AG09309 (cell line): ENCODE measurements at regions not wholly inside any gene's neighbourhood (a gene's known extent, or its start where the extent isn't known, plus 50 kb on each side); places are given as distances from the start of the nearest gene placed in this dataset.

ENCODE experiments used
- DNase-seq: peaks from one replicate; pipeline ENCODE4 v3.0.0-alpha.2; 2010; ENCODE audit warnings: low read depth
- H3K4me3 ChIP-seq: 2 replicates; pipeline ENCODE4 v1.5.1; 2011; ENCODE audit warnings: mild to moderate bottlenecking, low read depth, low read length, moderate library complexity; ENCODE audit not compliant: control insufficient read depth
- TF ChIP-seq, protein P1 (sequence below): IDR thresholded peaks from 2 replicates; pipeline ENCODE4 v1.5.1; 2011; ENCODE audit warnings: mild to moderate bottlenecking, low read depth, low read length, inconsistent platforms; ENCODE audit not compliant: insufficient read depth, control insufficient read depth; ENCODE audit errors: missing control alignments

DNA sequence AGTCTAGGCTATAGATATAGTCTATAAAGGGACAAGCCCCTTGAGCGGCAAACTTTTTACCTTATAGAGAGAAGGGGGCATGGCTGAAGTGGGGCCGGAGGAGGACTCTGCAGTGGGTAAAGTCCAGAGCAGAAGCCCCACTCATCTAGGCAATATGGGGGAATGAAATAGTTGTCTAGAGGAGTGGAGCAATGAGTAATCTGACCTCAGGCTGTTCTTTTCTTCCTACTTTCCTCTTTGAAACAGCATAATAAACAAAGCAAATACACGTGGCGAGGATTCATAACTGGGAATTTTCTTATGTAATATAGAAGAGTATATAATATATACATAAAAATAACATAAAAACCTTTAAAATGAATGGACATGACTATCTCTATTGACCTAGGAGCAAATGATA is 546.4 kb upstream of the ZNF385D start:
- TF ChIP-seq, protein P1, sequence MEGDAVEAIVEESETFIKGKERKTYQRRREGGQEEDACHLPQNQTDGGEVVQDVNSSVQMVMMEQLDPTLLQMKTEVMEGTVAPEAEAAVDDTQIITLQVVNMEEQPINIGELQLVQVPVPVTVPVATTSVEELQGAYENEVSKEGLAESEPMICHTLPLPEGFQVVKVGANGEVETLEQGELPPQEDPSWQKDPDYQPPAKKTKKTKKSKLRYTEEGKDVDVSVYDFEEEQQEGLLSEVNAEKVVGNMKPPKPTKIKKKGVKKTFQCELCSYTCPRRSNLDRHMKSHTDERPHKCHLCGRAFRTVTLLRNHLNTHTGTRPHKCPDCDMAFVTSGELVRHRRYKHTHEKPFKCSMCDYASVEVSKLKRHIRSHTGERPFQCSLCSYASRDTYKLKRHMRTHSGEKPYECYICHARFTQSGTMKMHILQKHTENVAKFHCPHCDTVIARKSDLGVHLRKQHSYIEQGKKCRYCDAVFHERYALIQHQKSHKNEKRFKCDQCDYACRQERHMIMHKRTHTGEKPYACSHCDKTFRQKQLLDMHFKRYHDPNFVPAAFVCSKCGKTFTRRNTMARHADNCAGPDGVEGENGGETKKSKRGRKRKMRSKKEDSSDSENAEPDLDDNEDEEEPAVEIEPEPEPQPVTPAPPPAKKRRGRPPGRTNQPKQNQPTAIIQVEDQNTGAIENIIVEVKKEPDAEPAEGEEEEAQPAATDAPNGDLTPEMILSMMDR, result no peak
- DNase-seq, result no peak
- H3K4me3 ChIP-seq, result no peak overlapping the region

DNA sequence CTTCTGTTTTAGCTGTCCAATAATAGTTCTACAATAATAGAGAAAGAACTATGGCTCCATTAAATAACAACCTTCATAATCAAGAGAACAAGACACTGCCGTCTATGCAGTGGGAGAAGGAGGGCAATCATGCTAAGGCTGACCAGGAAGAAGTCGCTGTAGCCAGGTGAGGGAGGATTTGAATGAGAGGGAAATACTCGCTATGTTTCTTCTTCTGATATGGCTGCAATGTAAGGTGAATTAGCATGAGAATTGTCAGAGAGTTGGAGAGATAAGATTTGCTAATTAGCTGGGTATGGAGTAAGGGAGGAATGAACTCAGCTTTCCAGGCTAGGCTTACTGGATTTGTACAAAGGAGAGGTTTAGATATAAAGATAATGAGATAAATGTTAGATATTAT is 555.4 kb upstream of the ZNF385D start:
- no peak overlapping the region for H3K4me3 ChIP-seq
- no peak for DNase-seq
- TF ChIP-seq, protein P1, result no peak

DNA sequence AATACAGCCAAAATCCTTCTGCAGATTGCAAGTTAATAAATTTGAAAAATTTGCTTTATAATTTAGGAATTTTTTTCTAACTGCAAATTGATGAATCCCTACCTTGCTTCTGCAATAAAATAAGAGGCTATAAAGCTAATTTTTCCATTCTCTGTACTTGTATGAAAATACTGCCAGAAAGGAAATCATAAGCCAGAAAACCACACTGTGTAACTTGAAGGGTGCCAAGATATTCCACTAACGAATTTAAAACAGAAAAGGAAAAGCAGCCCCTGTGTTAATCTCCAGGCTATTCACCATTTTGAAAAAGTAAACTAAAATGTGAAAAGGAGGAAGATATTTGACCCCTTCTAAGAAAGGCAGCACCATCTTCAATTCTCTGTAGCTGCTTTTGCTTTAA is 557.9 kb upstream of the ZNF385D start:
- no peak for DNase-seq
- TF ChIP-seq, protein P1, result no peak
- no peak overlapping the region for H3K4me3 ChIP-seq

DNA sequence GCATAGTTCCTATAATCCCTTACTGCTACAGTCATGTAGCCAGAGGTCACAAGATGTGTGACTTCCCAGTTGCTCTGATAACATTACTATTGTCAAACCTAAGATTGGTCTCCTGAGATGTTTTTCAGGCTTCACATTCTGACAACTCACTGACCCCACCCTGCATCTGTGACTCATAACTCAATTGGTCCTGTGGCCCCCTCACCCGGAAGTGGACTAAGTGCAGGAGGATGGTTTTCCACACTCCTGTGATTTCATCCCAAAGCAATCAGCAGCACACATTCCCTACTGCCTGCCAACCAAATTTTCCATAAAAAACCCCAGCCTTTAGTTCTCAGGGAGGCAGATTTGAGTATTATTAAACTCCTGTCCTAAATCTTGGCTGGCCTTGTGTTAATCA is 564.9 kb upstream of the ZNF385D start:
- TF ChIP-seq, protein P1, result no peak
- H3K4me3 ChIP-seq, result no peak overlapping the region
- DNase-seq, result no peak

DNA sequence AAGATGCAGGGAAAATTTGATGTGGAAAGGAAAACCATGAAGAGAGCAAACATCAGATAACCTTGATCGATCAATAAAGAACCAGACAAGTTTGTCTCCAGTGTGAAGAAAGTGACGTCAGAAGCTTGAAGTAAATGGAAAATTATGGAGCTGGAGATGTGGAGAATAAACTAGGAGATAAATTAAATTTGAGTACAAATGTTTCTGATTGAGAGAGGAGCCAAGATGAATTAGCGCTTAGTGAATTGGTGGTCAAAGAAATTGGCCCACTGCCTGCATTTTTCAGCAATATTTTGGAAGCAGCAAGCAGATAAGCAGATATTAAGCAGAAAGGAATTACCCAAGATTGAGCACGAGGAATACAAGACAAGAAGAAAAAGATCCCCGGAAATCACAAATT is 567.3 kb upstream of the ZNF385D start:
- no peak overlapping the region for H3K4me3 ChIP-seq
- DNase-seq, result no peak
- TF ChIP-seq, protein P1, result no peak

DNA sequence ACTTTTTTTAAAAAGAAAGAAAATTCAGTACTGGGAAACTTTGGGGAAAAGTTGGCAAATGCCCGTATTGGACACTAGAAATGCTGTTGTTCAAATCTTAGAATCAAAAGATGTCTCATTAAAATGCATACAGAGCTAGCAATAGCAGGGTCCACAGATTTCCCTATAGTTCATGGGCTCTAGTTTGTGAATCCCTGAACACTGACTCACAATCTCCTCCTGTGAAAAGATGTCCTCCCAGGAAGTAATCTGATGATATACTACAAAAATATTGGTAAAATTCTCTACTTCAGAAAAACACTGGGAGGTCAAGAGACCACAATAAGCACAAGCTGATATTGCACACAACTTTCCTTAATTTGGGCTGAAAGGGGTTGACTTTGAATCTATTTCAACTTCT is 568.4 kb upstream of the ZNF385D start:
- no peak overlapping the region for H3K4me3 ChIP-seq
- TF ChIP-seq, protein P1, result no peak
- no peak for DNase-seq

DNA sequence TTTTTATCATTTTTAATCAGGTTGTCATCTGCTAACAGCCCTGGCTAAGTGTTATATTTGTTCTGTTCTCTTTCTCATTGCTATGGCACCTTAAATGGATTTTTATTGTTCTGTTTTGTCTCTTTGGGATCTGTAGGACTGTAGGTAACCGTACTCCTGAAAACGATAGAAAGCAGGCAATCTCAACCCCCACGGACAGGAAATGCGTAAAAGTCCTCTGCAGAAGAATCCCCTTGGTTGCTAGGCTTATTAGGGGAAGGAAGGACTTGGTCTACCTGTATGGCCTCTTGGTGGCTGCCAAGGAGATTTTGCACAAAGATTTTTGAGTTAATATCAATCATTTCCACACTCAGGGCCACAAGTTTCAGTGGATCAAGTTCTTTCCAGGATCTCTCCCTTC is 571.9 kb upstream of the ZNF385D start:
- TF ChIP-seq, protein P1, result no peak
- no peak overlapping the region for H3K4me3 ChIP-seq
- no peak for DNase-seq
